ENCODE measurements at regions not wholly inside any gene's neighbourhood (a gene's known extent, or its start where the extent isn't known, plus 50 kb on each side); places are given as distances from the start of the nearest gene placed in this dataset.

- TF ChIP-seq SNAPC4 (CRISPR knock-in tag; IDR thresholded peaks at IDR 0.05), result no peak
- no peak for TF ChIP-seq TRIM24 (CRISPR knock-in tag; IDR thresholded peaks at IDR 0.05)
- no peak for TF ChIP-seq MTF2 (CRISPR knock-in tag; IDR thresholded peaks at IDR 0.05; ENCODE audit: borderline replicate concordance)
- TF ChIP-seq KLF13 (CRISPR knock-in tag; IDR thresholded peaks at IDR 0.05), result no peak
- TF ChIP-seq KAT7 (CRISPR knock-in tag; IDR thresholded peaks at IDR 0.05; ENCODE audit: borderline replicate concordance), result peak; percentile 67; the same call in 1 of the 2 replicates
- no peak for TF ChIP-seq CBX2 (IDR thresholded peaks at IDR 0.05; ENCODE audit: low read depth, low read length)
- no peak for TF ChIP-seq CBX2 (CRISPR knock-in tag; IDR thresholded peaks at IDR 0.05; ENCODE audit: low read depth)
- TF ChIP-seq STAT6 (CRISPR knock-in tag; IDR thresholded peaks at IDR 0.05; ENCODE audit: borderline replicate concordance), result no peak
- no peak for TF ChIP-seq SP4 (CRISPR knock-in tag; IDR thresholded peaks at IDR 0.05)
- TF ChIP-seq SRSF4 (IDR thresholded peaks at IDR 0.05; ENCODE audit: low read depth, low read length, poor library complexity, severe bottlenecking), result no peak
- 0 out of 2 replicates have a peak, but pooled peaks have one; percentile 18 for TF ChIP-seq ZSCAN21 (CRISPR knock-in tag; IDR thresholded peaks at IDR 0.05; ENCODE audit: borderline replicate concordance)
- TF ChIP-seq PCBP2 (optimal IDR thresholded peaks at IDR 0.05; ENCODE audit: low read depth, low read length, poor library complexity, severe bottlenecking), result no peak
- no peak for TF ChIP-seq XRCC5 (optimal IDR thresholded peaks at IDR 0.05; ENCODE audit: low read length)
- no peak for TF ChIP-seq MAFK (conservative IDR thresholded peaks at IDR 0.05 in 1 of 2, IDR thresholded peaks at IDR 0.05 in 1 of 2; ENCODE audit: low read length in 2 of 2)
- TF ChIP-seq ZSCAN22 (CRISPR knock-in tag; IDR thresholded peaks at IDR 0.05), result no peak
- TF ChIP-seq PLRG1 (conservative IDR thresholded peaks at IDR 0.05), result no peak
- TF ChIP-seq ADNP (CRISPR knock-in tag; IDR thresholded peaks at IDR 0.05), result no peak
- TF ChIP-seq NR2C2 (CRISPR knock-in tag; IDR thresholded peaks at IDR 0.05; ENCODE audit: borderline replicate concordance), result peak; percentile 42; the same call in 1 of the 2 replicates
- no peak for TF ChIP-seq HIC2 (CRISPR knock-in tag; IDR thresholded peaks at IDR 0.05; ENCODE audit: low read depth)
- TF ChIP-seq ZNF543 (CRISPR knock-in tag; IDR thresholded peaks at IDR 0.05), result no peak
- no peak for TF ChIP-seq MXD1 (CRISPR knock-in tag; IDR thresholded peaks at IDR 0.05)
- TF ChIP-seq U2AF1 (optimal IDR thresholded peaks at IDR 0.05; ENCODE audit: low read depth, low read length), result no peak
Observed at GRCh38 chr21:35953597-35953996, 106.7 kb downstream of the SETD4 start (continued).

All from HepG2 (cell line).